Smooth muscle cell (in vitro differentiated cells): ENCODE measurements at regions not wholly inside any gene's neighbourhood (a gene's known extent, or its start where the extent isn't known, plus 50 kb on each side); places are given as distances from the start of the nearest gene placed in this dataset.

Experiments
- DNase-seq: peaks from one replicate; lab custom pipeline; 2025; ENCODE audit not compliant: unreplicated experiment; lab: John Stamatoyannopoulos, UW
- H2AFZ ChIP-seq: fragments of 200-600 bp; sonication (generic); 2 replicates; pipeline ENCODE4 v1.6.0; 2016; ENCODE audit warnings: antibody characterized with exemption, low read depth, mild to moderate bottlenecking
- H3F3A ChIP-seq: fragments of 200-600 bp; sonication (generic); 2 replicates; pipeline ENCODE4 v1.6.0; 2017; ENCODE audit warnings: antibody characterized with exemption, low read depth
- H3K27ac ChIP-seq: fragments of 200-600 bp; sonication (generic); 2 replicates; pipeline ENCODE4 v1.5.1; 2016; ENCODE audit warnings: low read depth, mild to moderate bottlenecking
- H3K27me3 ChIP-seq: fragments of 200-600 bp; sonication (generic); 2 replicates; pipeline ENCODE4 v1.6.1; 2016; ENCODE audit warnings: low read depth, mild to moderate bottlenecking
- H3K36me3 ChIP-seq: fragments of 200-600 bp; sonication (generic); 2 replicates; pipeline ENCODE4 v1.5.1; 2016; ENCODE audit warnings: low read depth
- H3K4me1 ChIP-seq: fragments of 200-600 bp; sonication (generic); 2 replicates; pipeline ENCODE4 v1.5.1; 2016; ENCODE audit warnings: low read depth
- H3K4me2 ChIP-seq: fragments of 200-600 bp; sonication (generic); 2 replicates; pipeline ENCODE4 v1.6.0; 2016; ENCODE audit warnings: mild to moderate bottlenecking
- H3K4me3 ChIP-seq: fragments of 200-600 bp; sonication (generic); 2 replicates; pipeline ENCODE4 v1.5.1; 2016; ENCODE audit warnings: mild to moderate bottlenecking
- H3K79me2 ChIP-seq: fragments of 200-600 bp; sonication (generic); 2 replicates; pipeline ENCODE4 v1.6.0; 2016; ENCODE audit warnings: low read depth, mild to moderate bottlenecking
- H3K9ac ChIP-seq: fragments of 200-600 bp; sonication (generic); 2 replicates; pipeline ENCODE4 v1.6.0; 2016; ENCODE audit warnings: low read depth
- H3K9me3 ChIP-seq: fragments of 200-600 bp; sonication (generic); replicated peaks from 2 replicates; pipeline ENCODE4 v1.5.1; 2016; ENCODE audit warnings: low read depth
- H4K20me1 ChIP-seq: fragments of 200-600 bp; sonication (generic); 2 replicates; pipeline ENCODE4 v1.6.0; 2016; ENCODE audit warnings: low read depth
- WGBS: methylation state at CpG from one replicate; pipeline ENCODE4 v1.1.7; 2016; ENCODE audit warnings: low lambda C conversion rate; 5-methylcytosine and 5-hydroxymethylcytosine counted together
- TF ChIP-seq, protein P1 (sequence below): fragments of 200-600 bp; sonication (generic); IDR thresholded peaks from 2 replicates; pipeline ENCODE4 v1.5.1; 2017; ENCODE audit warnings: borderline replicate concordance, mild to moderate bottlenecking, antibody characterized with exemption; ENCODE audit not compliant: insufficient read depth, poor library complexity, severe bottlenecking

DNA sequence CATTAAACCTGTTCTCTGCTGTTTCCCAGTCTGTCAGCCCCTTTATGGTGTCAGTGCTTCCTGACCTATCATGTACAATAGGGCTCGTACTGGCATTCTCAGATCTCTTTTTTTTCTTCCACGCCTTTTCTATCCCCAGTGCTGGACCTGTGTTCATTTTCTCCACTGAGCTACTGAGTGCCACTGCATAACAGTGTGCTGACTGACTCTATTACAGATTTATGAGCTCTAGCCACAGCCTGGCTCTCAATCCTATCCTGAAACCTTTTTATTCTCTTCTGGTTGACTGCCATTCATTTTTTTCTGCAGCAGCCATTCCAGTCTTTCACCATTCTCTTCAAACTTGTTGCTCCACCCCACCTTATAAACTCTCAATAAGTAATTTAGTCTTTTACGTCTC, 59.6 kb upstream of the MACF1 start:
- no peak for DNase-seq
- Histone ChIP-seq H3K4me1 (peaks cover 65% of the 10 kb centered on the region), H3K79me2 (peaks cover 95% of the 10 kb centered on the region), H3K9me3 (no peaks in the 10 kb centered on the region), H3K36me3 (no peaks in the 10 kb centered on the region), H3K27ac (peak overlapping the region; percentile 75), H3K4me3 (no peak overlapping the region), H2AFZ (no peak overlapping the region), H4K20me1 (peaks cover 99% of the 10 kb centered on the region), H3K27me3 (no peaks in the 10 kb centered on the region), H3K9ac (no peak overlapping the region), H3K4me2 (peak overlapping the region; percentile 50), H3F3A (peaks cover 11% of the 10 kb centered on the region)
- WGBS = 71% methylated on average over 3 of the region's 3 CpGs
- TF ChIP-seq, protein P1, sequence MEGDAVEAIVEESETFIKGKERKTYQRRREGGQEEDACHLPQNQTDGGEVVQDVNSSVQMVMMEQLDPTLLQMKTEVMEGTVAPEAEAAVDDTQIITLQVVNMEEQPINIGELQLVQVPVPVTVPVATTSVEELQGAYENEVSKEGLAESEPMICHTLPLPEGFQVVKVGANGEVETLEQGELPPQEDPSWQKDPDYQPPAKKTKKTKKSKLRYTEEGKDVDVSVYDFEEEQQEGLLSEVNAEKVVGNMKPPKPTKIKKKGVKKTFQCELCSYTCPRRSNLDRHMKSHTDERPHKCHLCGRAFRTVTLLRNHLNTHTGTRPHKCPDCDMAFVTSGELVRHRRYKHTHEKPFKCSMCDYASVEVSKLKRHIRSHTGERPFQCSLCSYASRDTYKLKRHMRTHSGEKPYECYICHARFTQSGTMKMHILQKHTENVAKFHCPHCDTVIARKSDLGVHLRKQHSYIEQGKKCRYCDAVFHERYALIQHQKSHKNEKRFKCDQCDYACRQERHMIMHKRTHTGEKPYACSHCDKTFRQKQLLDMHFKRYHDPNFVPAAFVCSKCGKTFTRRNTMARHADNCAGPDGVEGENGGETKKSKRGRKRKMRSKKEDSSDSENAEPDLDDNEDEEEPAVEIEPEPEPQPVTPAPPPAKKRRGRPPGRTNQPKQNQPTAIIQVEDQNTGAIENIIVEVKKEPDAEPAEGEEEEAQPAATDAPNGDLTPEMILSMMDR = no peak

DNA sequence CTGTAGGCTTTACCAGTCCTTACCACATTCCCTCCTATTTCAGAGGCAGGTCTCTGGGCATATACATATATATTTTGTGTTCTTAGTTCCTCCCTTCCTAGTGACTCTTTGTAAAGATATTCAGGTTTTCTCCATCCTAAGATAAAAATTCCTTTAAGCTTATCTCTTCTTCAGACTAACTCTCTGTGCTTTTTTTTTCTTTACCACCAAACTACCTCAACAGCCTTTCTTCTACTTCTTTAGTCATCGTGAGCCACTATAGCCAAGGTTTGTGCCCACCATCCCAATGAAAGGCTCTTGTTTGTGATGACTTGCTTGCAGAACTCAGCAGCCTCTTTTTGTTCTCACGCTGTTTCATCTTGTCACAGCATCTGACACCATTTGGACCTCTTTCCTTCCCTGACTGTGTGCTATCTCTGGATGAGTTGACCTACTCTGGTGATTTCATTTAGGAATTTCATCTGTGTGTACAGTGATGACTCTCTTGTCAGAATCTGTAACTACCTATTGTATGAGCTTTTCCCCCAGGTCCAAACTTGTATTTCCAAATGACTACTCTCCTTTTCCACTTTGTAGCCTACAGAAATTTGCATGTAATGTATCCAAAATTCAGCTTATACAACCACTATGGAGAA, 59.0 kb upstream of the MACF1 start:
- no peaks in the 10 kb centered on the region for H3K9me3 ChIP-seq
- peaks cover 95% of the 10 kb centered on the region for H3K79me2 ChIP-seq
- no peak overlapping the region for H2AFZ ChIP-seq
- H3K4me3 ChIP-seq = no peak overlapping the region
- DNase-seq = no peak
- no peaks in the 10 kb centered on the region for H3K36me3 ChIP-seq
- peak overlapping the region; percentile 50 for H3K4me2 ChIP-seq
- no peaks in the 10 kb centered on the region for H3K27me3 ChIP-seq
- H4K20me1 ChIP-seq = peaks cover 99% of the 10 kb centered on the region
- peak overlapping the region; percentile 75 for H3K27ac ChIP-seq
- peaks cover 66% of the 10 kb centered on the region for H3K4me1 ChIP-seq
- 65% methylated on average over 2 of the region's 2 CpGs for WGBS
- TF ChIP-seq, protein P1 = no peak
- H3F3A ChIP-seq = peaks cover 11% of the 10 kb centered on the region
- no peak overlapping the region for H3K9ac ChIP-seq

DNA sequence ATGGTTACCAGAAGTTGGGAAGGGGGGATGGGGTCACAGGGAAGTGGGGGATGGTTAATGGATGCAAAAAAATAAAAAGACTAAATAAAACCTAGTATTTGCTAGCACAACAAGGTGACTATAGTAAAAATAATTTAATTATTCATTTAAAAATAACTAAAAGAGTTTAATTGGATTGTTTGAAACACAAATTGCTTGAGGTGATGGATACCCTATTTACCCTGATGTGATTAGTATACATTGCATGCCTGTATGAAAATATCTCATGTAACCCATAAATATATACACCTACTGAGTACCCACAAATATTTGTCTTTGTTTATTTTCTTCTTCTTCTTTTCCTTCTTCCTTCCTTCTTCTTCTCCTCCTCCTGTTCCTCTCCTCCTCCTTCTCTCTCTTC, 57.8 kb upstream of the MACF1 start:
- Histone ChIP-seq H3K27ac (no peak overlapping the region), H3K4me2 (no peak overlapping the region), H3K4me1 (peaks cover 68% of the 10 kb centered on the region), H3K36me3 (no peaks in the 10 kb centered on the region), H3K9me3 (no peaks in the 10 kb centered on the region), H2AFZ (no peak overlapping the region), H3K79me2 (peaks cover 97% of the 10 kb centered on the region), H3K4me3 (no peak overlapping the region), H3F3A (peaks cover 3% of the 10 kb centered on the region), H3K27me3 (no peaks in the 10 kb centered on the region), H4K20me1 (peaks cover 99% of the 10 kb centered on the region), H3K9ac (no peak overlapping the region)
- TF ChIP-seq, protein P1 = no peak
- no peak for DNase-seq
